Thoracic aorta (tissue), 2 donors: ENCODE measurements at regions not wholly inside any gene's neighbourhood (a gene's known extent, or its start where the extent isn't known, plus 50 kb on each side); places are given as distances from the start of the nearest gene placed in this dataset.

Experiments used
- ATAC-seq: fragments of 150-250 bp; one replicate; pipeline ENCODE4 v1.8.0; 2017; ENCODE audit warnings: low read depth; ENCODE audit not compliant: insufficient number of reproducible peaks, low FRiP score
- DNase-seq: peaks from one replicate; pipeline ENCODE4 v3.0.0-alpha.2; 2020; ENCODE audit warnings: low spot score
- H3K27ac ChIP-seq, 2 donors: fragments of 200-600 bp; sonication (generic); 1 replicate in 1 of 2; 2 replicates in 1 of 2; pipeline ENCODE4 v1.5.1; 2016; ENCODE audit warnings: mild to moderate bottlenecking in 2 of 2, moderate library complexity in 2 of 2
- H3K27me3 ChIP-seq: fragments of 200-600 bp; sonication (generic); replicated peaks from 2 replicates; pipeline ENCODE4 v1.6.0; 2016; ENCODE audit warnings: mild to moderate bottlenecking; ENCODE audit not compliant: insufficient read depth
- H3K36me3 ChIP-seq: fragments of 200-600 bp; sonication (generic); one replicate; pipeline ENCODE4 v1.5.1; 2016
- H3K4me1 ChIP-seq, 2 donors: fragments of 200-600 bp; sonication (generic); 1 replicate in 1 of 2; 2 replicates in 1 of 2; pipeline versions ENCODE4 v1.5.1 to v1.6.0; 2016; ENCODE audit warnings: low read depth in 2 of 2, mild to moderate bottlenecking in 1 of 2; ENCODE audit not compliant: control insufficient read depth in 1 of 2
- H3K4me3 ChIP-seq: fragments of 200-600 bp; sonication (generic); 2 replicates; pipeline ENCODE4 v1.5.1; 2016; ENCODE audit warnings: mild to moderate bottlenecking
- H3K9me3 ChIP-seq: fragments of 200-600 bp; sonication (generic); 2 replicates; pipeline ENCODE4 v1.5.1; 2016
- CTCF ChIP-seq: fragments of 200-600 bp; sonication (generic); IDR thresholded peaks from one replicate; pipeline ENCODE4 v1.5.1; 2019; ENCODE audit warnings: antibody characterized with exemption

- ATAC-seq, result no peak
- H3K27ac ChIP-seq, result no peak overlapping the region
- H3K4me1 ChIP-seq, result no peaks in the 10 kb centered on the region
- H3K9me3 ChIP-seq, result no peaks in the 10 kb centered on the region
- no peaks in the 10 kb centered on the region for H3K27me3 ChIP-seq
- H3K36me3 ChIP-seq, result no peaks in the 10 kb centered on the region
- DNase-seq, result no peak
- H3K4me3 ChIP-seq, result no peak overlapping the region
- TF ChIP-seq CTCF, result no peak
These were observed 442.6 kb upstream of the LRATD1 start for GRCh38 chr2:14189929-14190328.

DNA sequence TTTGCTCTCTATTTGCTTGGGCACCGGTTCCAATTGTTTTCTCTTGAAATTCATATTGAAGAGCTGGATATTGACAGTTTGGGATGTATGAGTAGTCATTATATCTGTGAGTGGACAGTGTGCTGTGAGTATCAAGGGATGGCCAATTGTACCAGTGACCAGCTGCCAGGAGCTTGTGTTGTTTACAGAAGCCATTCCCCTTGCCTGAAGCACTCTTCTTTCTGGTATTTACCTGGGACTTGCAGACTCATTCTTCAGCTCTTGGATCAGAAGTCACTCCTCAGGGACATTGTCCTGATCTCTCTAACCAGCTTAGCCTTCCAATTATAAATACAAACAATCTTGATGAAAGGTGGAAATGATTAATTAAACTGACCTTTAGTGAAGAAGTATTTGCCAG lies 438.3 kb upstream of the LRATD1 start:
- DNase-seq (no peak), ATAC-seq (no peak)
- Histone ChIP-seq H3K4me3 (no peak overlapping the region), H3K36me3 (no peaks in the 10 kb centered on the region), H3K9me3 (no peaks in the 10 kb centered on the region), H3K4me1 (no peaks in the 10 kb centered on the region), H3K27me3 (no peaks in the 10 kb centered on the region), H3K27ac (no peak overlapping the region)
- no peak for TF ChIP-seq CTCF

GRCh38 chr2:14197293-14197692 lies 435.2 kb upstream of the LRATD1 start:
- Histone ChIP-seq H3K4me1 (no peaks in the 10 kb centered on the region), H3K36me3 (no peaks in the 10 kb centered on the region), H3K27me3 (no peaks in the 10 kb centered on the region), H3K4me3 (no peak overlapping the region), H3K27ac (no peak overlapping the region), H3K9me3 (no peaks in the 10 kb centered on the region)
- no peak for TF ChIP-seq CTCF
- DNase-seq (no peak), ATAC-seq (no peak)

GRCh38 chr2:14199040-14199439 lies 433.5 kb upstream of the LRATD1 start:
- TF ChIP-seq CTCF, result no peak
- H3K9me3 ChIP-seq, result no peaks in the 10 kb centered on the region
- H3K27me3 ChIP-seq, result no peaks in the 10 kb centered on the region
- ATAC-seq (no peak), DNase-seq (no peak)
- no peaks in the 10 kb centered on the region for H3K4me1 ChIP-seq
- no peak overlapping the region for H3K4me3 ChIP-seq
- H3K36me3 ChIP-seq, result no peaks in the 10 kb centered on the region
- H3K27ac ChIP-seq, result no peak overlapping the region

GRCh38 chr2:14219306-14219705 lies 413.2 kb upstream of the LRATD1 start:
- Histone ChIP-seq H3K4me1 (no peaks in the 10 kb centered on the region), H3K27me3 (no peaks in the 10 kb centered on the region), H3K4me3 (no peak overlapping the region), H3K27ac (no peak overlapping the region), H3K36me3 (no peaks in the 10 kb centered on the region), H3K9me3 (no peaks in the 10 kb centered on the region)
- DNase-seq (no peak), ATAC-seq (no peak)
- TF ChIP-seq CTCF, result no peak
